Body of pancreas (tissue), 4 donors: ENCODE measurements at regions not wholly inside any gene's neighbourhood (a gene's known extent, or its start where the extent isn't known, plus 50 kb on each side); places are given as distances from the start of the nearest gene placed in this dataset.

ENCODE experiments used
- CTCF ChIP-seq, 7 experiments: fragments of 450-650 bp in 4 of 7; fragments of 200-600 bp in 3 of 7; sonication (generic) in 3 of 7; IDR thresholded peaks; one replicate each; pipeline ENCODE4 v1.5.1; 2016 to 2019; ENCODE audit warnings: antibody characterized with exemption in 7 of 7
- POLR2A ChIP-seq, 3 donors: fragments of 450-650 bp; IDR thresholded peaks; one replicate each; pipeline ENCODE4 v1.6.1; 2016; ENCODE audit warnings: antibody characterized with exemption in 3 of 3, mild to moderate bottlenecking in 2 of 3

GRCh38 chr11:70493089-70493474 lies 94.8 kb downstream of the CTTN start:
- TF ChIP-seq CTCF (IDR thresholded peaks at IDR 0.05) (no peak), POLR2A (IDR thresholded peaks at IDR 0.05) (no peak)
